MM.1S (cell line): ENCODE measurements at regions not wholly inside any gene's neighbourhood (a gene's known extent, or its start where the extent isn't known, plus 50 kb on each side); places are given as distances from the start of the nearest gene placed in this dataset.

Source experiments
- DNase-seq: peaks from one replicate; pipeline ENCODE4 v3.0.0-alpha.2; 2015
- H2AFZ ChIP-seq: fragments of 300-600 bp; sonication (generic); 2 replicates; pipeline ENCODE4 v1.6.0; 2016; ENCODE audit warnings: antibody characterized with exemption, low read length
- H3F3A ChIP-seq: fragments of 300-600 bp; sonication (generic); 2 replicates; pipeline ENCODE4 v1.6.1; 2016; ENCODE audit warnings: mild to moderate bottlenecking, antibody characterized with exemption, low read length, moderate library complexity, mixed read lengths; ENCODE audit not compliant: insufficient read depth
- H3K27ac ChIP-seq: fragments of 300-600 bp; sonication (generic); 2 replicates; pipeline ENCODE4 v1.5.1; 2016; ENCODE audit warnings: mild to moderate bottlenecking, low read length
- H3K27me3 ChIP-seq: fragments of 300-600 bp; sonication (generic); replicated peaks from 2 replicates; pipeline ENCODE4 v1.6.0; 2016; ENCODE audit warnings: low read length; ENCODE audit not compliant: insufficient read depth
- H3K36me3 ChIP-seq: fragments of 300-600 bp; sonication (generic); replicated peaks from 2 replicates; pipeline ENCODE4 v1.6.1; 2016; ENCODE audit warnings: mild to moderate bottlenecking, low read length, mixed read lengths; ENCODE audit not compliant: insufficient read depth
- H3K4me1 ChIP-seq: fragments of 300-600 bp; sonication (generic); 2 replicates; pipeline ENCODE4 v1.6.1; 2016; ENCODE audit warnings: low read length, mixed read lengths
- H3K4me2 ChIP-seq: fragments of 300-600 bp; sonication (generic); 2 replicates; pipeline ENCODE4 v1.6.0; 2016; ENCODE audit warnings: low read depth, low read length
- H3K4me3 ChIP-seq: fragments of 300-600 bp; sonication (generic); 2 replicates; pipeline ENCODE4 v1.5.1; 2016; ENCODE audit warnings: low read length, mixed read lengths
- H3K79me2 ChIP-seq: fragments of 300-600 bp; sonication (generic); 2 replicates; pipeline ENCODE4 v1.6.1; 2016; ENCODE audit warnings: mixed run types, low read length, mixed read lengths
- H3K9ac ChIP-seq: fragments of 300-600 bp; sonication (generic); 2 replicates; pipeline ENCODE4 v1.6.1; 2016; ENCODE audit warnings: low read length, mixed read lengths
- H3K9me2 ChIP-seq: fragments of 300-600 bp; sonication (generic); replicated peaks from 2 replicates; pipeline ENCODE4 v1.6.1; 2016; ENCODE audit warnings: mild to moderate bottlenecking, low read length, mixed read lengths; ENCODE audit not compliant: insufficient read depth
- H3K9me3 ChIP-seq: fragments of 300-600 bp; sonication (generic); replicated peaks from 2 replicates; pipeline ENCODE4 v1.6.1; 2016; ENCODE audit warnings: mild to moderate bottlenecking, low read length, mixed read lengths; ENCODE audit not compliant: insufficient read depth
- H4K20me1 ChIP-seq: fragments of 300-600 bp; sonication (generic); 2 replicates; pipeline ENCODE4 v1.6.1; 2016; ENCODE audit warnings: mild to moderate bottlenecking, low read length, moderate library complexity, mixed read lengths; ENCODE audit not compliant: insufficient read depth
- CTCF ChIP-seq: fragments of 300-600 bp; sonication (generic); IDR thresholded peaks from 2 replicates; pipeline ENCODE4 v1.5.1; 2016; ENCODE audit warnings: antibody characterized with exemption, low read length, mixed read lengths
- EZH2 ChIP-seq: fragments of 300-600 bp; sonication (generic); optimal IDR thresholded peaks from 2 replicates; pipeline ENCODE3; 2017; ENCODE audit warnings: low read depth, mild to moderate bottlenecking, antibody characterized with exemption, low read length, mixed read lengths
- EZH2phosphoT487 ChIP-seq: fragments of 300-600 bp; sonication (generic); IDR thresholded peaks from 2 replicates; pipeline ENCODE4 v1.6.1; 2018; ENCODE audit warnings: antibody characterized with exemption, low read length

DNA sequence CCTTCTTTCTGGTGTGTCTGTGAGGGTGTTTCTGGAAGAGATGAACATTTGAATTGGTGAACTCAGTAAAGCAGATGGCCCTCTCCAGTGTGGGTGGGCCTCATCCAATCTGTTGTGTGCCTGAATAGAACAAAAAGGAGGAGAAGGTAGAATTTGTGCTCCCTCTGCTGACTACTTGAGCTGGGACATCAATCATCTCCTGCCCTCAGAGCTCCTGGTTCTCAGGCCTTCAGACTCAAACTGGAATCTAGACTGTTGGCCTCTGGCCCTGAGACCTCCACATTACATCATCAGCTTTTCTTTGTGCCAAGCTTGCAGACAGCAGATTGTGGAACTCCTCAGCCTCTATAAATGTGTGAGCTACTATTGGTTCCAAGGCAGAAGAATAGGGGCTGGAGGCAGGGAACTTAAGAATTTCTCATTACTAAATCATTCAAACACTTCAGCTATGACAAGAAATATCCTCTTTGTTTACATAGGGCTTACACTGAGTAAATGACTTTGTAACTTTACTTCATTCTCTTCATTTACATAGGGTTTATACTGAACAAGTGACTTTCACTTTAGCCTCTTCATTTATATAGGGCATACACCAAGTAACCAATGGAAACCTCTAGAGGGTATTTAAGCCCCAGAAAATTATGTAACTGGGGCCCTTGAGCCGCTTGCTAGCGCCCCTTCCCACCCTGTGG is 86.9 kb upstream of the NWD2 start:
- Histone ChIP-seq H3K79me2 (no peaks in the 10 kb centered on the region), H4K20me1 (no peaks in the 10 kb centered on the region), H3K27ac (no peak overlapping the region), H3F3A (no peaks in the 10 kb centered on the region), H3K4me2 (no peak overlapping the region), H3K27me3 (no peaks in the 10 kb centered on the region), H3K4me3 (no peak overlapping the region), H3K36me3 (no peaks in the 10 kb centered on the region), H3K9me2 (no peaks in the 10 kb centered on the region), H3K9me3 (no peaks in the 10 kb centered on the region), H3K4me1 (no peaks in the 10 kb centered on the region), H2AFZ (no peak overlapping the region), H3K9ac (no peak overlapping the region)
- no peak for DNase-seq
- no peak for TF ChIP-seq CTCF
- no peak for TF ChIP-seq EZH2phosphoT487
- TF ChIP-seq EZH2 = no peak

DNA sequence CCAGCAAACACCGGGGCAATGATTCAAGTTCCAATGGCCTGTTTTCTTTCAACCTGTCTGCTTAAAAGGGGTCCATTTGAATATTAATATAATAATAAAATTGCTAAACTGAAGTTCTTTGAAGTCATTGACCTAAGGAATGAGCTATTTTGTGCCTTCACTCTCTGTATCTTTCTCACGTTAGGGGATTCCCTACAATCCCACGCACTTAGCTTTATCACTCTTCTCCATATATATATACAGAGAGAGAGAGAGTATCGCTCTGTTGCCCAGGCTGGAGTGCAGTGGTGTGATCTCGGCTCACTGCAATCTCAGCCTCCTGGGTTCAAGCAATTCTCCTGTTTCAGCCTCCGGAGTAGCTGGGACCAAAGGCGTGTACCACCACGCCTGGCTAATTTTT is 83.9 kb upstream of the NWD2 start:
- Histone ChIP-seq H3K79me2 (no peaks in the 10 kb centered on the region), H3F3A (no peaks in the 10 kb centered on the region), H3K9ac (no peak overlapping the region), H2AFZ (no peak overlapping the region), H3K27me3 (no peaks in the 10 kb centered on the region), H3K36me3 (no peaks in the 10 kb centered on the region), H3K9me2 (no peaks in the 10 kb centered on the region), H3K4me1 (no peaks in the 10 kb centered on the region), H4K20me1 (no peaks in the 10 kb centered on the region), H3K4me2 (no peak overlapping the region), H3K27ac (no peak overlapping the region), H3K9me3 (no peaks in the 10 kb centered on the region), H3K4me3 (no peak overlapping the region)
- TF ChIP-seq EZH2phosphoT487 (no peak), EZH2 (no peak), CTCF (no peak)
- DNase-seq = no peak

- Histone ChIP-seq H2AFZ (no peak overlapping the region), H3K9me2 (no peaks in the 10 kb centered on the region), H3K4me3 (no peak overlapping the region), H3K27me3 (no peaks in the 10 kb centered on the region), H3K36me3 (no peaks in the 10 kb centered on the region), H3K9me3 (no peaks in the 10 kb centered on the region), H4K20me1 (no peaks in the 10 kb centered on the region), H3K4me1 (no peaks in the 10 kb centered on the region), H3K4me2 (no peak overlapping the region), H3K9ac (no peak overlapping the region), H3K79me2 (no peaks in the 10 kb centered on the region), H3K27ac (no peak overlapping the region), H3F3A (no peaks in the 10 kb centered on the region)
- no peak for DNase-seq
- no peak for TF ChIP-seq EZH2phosphoT487
- TF ChIP-seq EZH2 = no peak
- no peak for TF ChIP-seq CTCF
Measured at GRCh38 chr4:37165844-37166243, 78.7 kb upstream of the NWD2 start.
